Sigmoid colon (tissue), 4 donors: ENCODE measurements at regions not wholly inside any gene's neighbourhood (a gene's known extent, or its start where the extent isn't known, plus 50 kb on each side); places are given as distances from the start of the nearest gene placed in this dataset.

Experiments used
- EP300 ChIP-seq, 4 donors: sonication (generic); formaldehyde crosslinking; IDR thresholded peaks; one replicate each; pipeline ENCODE4 v1.6.1; 2017; ENCODE audit warnings: antibody characterized with exemption in 4 of 4
- TF ChIP-seq, protein P1 (sequence below), 4 experiments: fragments of 450-650 bp in 3 of 4; fragments of 200-600 bp in 1 of 4; IDR thresholded peaks; one replicate each; pipeline ENCODE4 v1.5.1; 2016 to 2019; ENCODE audit warnings: antibody characterized with exemption in 4 of 4, mild to moderate bottlenecking in 3 of 4, moderate library complexity in 2 of 4

DNA sequence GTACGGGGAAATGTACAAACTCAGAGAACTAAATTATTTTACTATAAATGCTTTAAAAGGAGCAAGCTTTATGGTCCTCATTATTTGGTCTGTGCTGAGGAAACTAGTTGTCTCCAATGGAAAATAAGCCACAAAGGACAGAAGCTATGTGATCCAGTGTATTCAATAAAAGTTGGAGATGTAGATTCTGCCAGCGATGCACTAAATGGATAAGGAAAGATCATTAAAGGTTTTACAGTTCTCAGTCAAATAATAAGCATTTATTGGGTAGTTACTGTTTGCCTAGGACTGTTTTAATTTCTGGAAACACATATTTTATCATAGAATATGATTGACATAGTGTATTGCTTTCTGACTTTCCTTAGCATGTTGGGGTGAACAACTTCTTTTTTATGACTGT is 458.9 kb upstream of the STXBP6 start:
- TF ChIP-seq, protein P1, sequence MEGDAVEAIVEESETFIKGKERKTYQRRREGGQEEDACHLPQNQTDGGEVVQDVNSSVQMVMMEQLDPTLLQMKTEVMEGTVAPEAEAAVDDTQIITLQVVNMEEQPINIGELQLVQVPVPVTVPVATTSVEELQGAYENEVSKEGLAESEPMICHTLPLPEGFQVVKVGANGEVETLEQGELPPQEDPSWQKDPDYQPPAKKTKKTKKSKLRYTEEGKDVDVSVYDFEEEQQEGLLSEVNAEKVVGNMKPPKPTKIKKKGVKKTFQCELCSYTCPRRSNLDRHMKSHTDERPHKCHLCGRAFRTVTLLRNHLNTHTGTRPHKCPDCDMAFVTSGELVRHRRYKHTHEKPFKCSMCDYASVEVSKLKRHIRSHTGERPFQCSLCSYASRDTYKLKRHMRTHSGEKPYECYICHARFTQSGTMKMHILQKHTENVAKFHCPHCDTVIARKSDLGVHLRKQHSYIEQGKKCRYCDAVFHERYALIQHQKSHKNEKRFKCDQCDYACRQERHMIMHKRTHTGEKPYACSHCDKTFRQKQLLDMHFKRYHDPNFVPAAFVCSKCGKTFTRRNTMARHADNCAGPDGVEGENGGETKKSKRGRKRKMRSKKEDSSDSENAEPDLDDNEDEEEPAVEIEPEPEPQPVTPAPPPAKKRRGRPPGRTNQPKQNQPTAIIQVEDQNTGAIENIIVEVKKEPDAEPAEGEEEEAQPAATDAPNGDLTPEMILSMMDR (IDR thresholded peaks at IDR 0.05): no peak
- TF ChIP-seq EP300 (IDR thresholded peaks at IDR 0.05): no peak
